Prostate gland (tissue), 2 donors: ENCODE measurements at regions not wholly inside any gene's neighbourhood (a gene's known extent, or its start where the extent isn't known, plus 50 kb on each side); places are given as distances from the start of the nearest gene placed in this dataset.

ENCODE experiments used
- DNase-seq: peaks from one replicate; pipeline ENCODE4 v3.0.0-alpha.2; 2019; ENCODE audit warnings: low spot score
- H3K27ac ChIP-seq, 2 donors: fragments of 200-600 bp; sonication (generic); 2 replicates each; pipeline ENCODE4 v1.5.1; 2017 to 2019
- H3K27me3 ChIP-seq: fragments of 200-600 bp; sonication (generic); replicated peaks from 2 replicates; pipeline ENCODE4 v1.5.1; 2019; ENCODE audit not compliant: insufficient read depth
- H3K36me3 ChIP-seq, 2 donors: fragments of 200-600 bp; sonication (generic); 1 replicate in 1 of 2; 2 replicates in 1 of 2; pipeline versions ENCODE4 v1.5.1 to v1.8.1; 2017 to 2019
- H3K4me1 ChIP-seq: fragments of 200-600 bp; sonication (generic); replicated peaks from 2 replicates; pipeline ENCODE4 v1.5.1; 2019
- H3K4me3 ChIP-seq, 2 donors: fragments of 200-600 bp; sonication (generic); 2 replicates each; pipeline ENCODE4 v1.5.1; 2017 to 2019
- H3K9me3 ChIP-seq: fragments of 200-600 bp; sonication (generic); 2 replicates; pipeline ENCODE4 v1.5.1; 2017
- CTCF ChIP-seq, 4 experiments: fragments of 200-600 bp in 2 of 4; fragments of 450-650 bp in 2 of 4; sonication (generic) in 2 of 4; IDR thresholded peaks; 1 replicate in 3 of 4; 2 replicates in 1 of 4; pipeline ENCODE4 v1.5.1; 2016 to 2019; ENCODE audit warnings: antibody characterized with exemption in 4 of 4, mild to moderate bottlenecking in 2 of 4, moderate library complexity in 2 of 4
- POLR2A ChIP-seq: fragments of 450-650 bp; IDR thresholded peaks from one replicate; pipeline ENCODE4 v1.6.1; 2016; ENCODE audit warnings: antibody characterized with exemption, mild to moderate bottlenecking
- POLR2AphosphoS5 ChIP-seq: sonication (generic); formaldehyde crosslinking; IDR thresholded peaks from one replicate; pipeline ENCODE4 v1.6.1; 2017; ENCODE audit warnings: antibody characterized with exemption
- WGBS: methylation state at CpG from one replicate; pipeline ENCODE4 v1.1.5; 2018; 5-methylcytosine and 5-hydroxymethylcytosine counted together
- intact Hi-C: fragments of 100-400 bp; cut with DNase I; formaldehyde crosslinking; loops from one replicate; pipeline ENCODE4 v1.14.2; 2022

- intact Hi-C loops, result no loop called here
- H3K36me3 ChIP-seq, result no peaks in the 10 kb centered on the region
- DNase-seq, result no peak
- no peaks in the 10 kb centered on the region for H3K27me3 ChIP-seq
- H3K9me3 ChIP-seq, result no peaks in the 10 kb centered on the region
- H3K4me1 ChIP-seq, result no peaks in the 10 kb centered on the region
- H3K27ac ChIP-seq, result no peak overlapping the region
- H3K4me3 ChIP-seq, result no peak overlapping the region
- TF ChIP-seq CTCF (IDR thresholded peaks at IDR 0.05) (no peak), POLR2AphosphoS5 (no peak), POLR2A (no peak)
- 77% methylated on average over 9 of the region's 9 CpGs for WGBS
Measured at GRCh38 chr2:134086594-134087219, 167.2 kb upstream of the MGAT5 start.

GRCh38 chr2:134087371-134087921 lies 166.4 kb upstream of the MGAT5 start:
- intact Hi-C loops, result no loop called here
- no peak for DNase-seq
- Histone ChIP-seq H3K4me1 (no peaks in the 10 kb centered on the region), H3K4me3 (no peak overlapping the region), H3K27me3 (no peaks in the 10 kb centered on the region), H3K27ac (no peak overlapping the region), H3K36me3 (no peaks in the 10 kb centered on the region), H3K9me3 (no peaks in the 10 kb centered on the region)
- 84% methylated on average over 2 of the region's 2 CpGs for WGBS
- TF ChIP-seq POLR2AphosphoS5 (no peak), CTCF (IDR thresholded peaks at IDR 0.05) (no peak), POLR2A (no peak)

GRCh38 chr2:134089454-134089853 lies 164.4 kb upstream of the MGAT5 start:
- no peak overlapping the region for H3K4me3 ChIP-seq
- H3K4me1 ChIP-seq, result no peaks in the 10 kb centered on the region
- H3K27ac ChIP-seq, result no peak overlapping the region
- H3K27me3 ChIP-seq, result no peaks in the 10 kb centered on the region
- intact Hi-C loops, result no loop called here
- no peaks in the 10 kb centered on the region for H3K9me3 ChIP-seq
- no peak for DNase-seq
- H3K36me3 ChIP-seq, result no peaks in the 10 kb centered on the region
- TF ChIP-seq POLR2A, result no peak
- WGBS, result 88% methylated on average over 2 of the region's 2 CpGs

- intact Hi-C loops, result no loop called here
- H3K4me3 ChIP-seq, result no peak overlapping the region
- WGBS, result 63% methylated on average over 4 of the region's 4 CpGs
- no peaks in the 10 kb centered on the region for H3K4me1 ChIP-seq
- H3K27ac ChIP-seq, result no peak overlapping the region
- TF ChIP-seq CTCF (IDR thresholded peaks at IDR 0.05), result no peak
- TF ChIP-seq POLR2AphosphoS5, result no peak
- no peak for TF ChIP-seq POLR2A
- no peaks in the 10 kb centered on the region for H3K27me3 ChIP-seq
- DNase-seq, result no peak
- H3K9me3 ChIP-seq, result no peaks in the 10 kb centered on the region
- H3K36me3 ChIP-seq, result no peaks in the 10 kb centered on the region
Measured at GRCh38 chr2:134097740-134098139, 156.1 kb upstream of the MGAT5 start.

- intact Hi-C loops, result no loop called here
- H3K27me3 ChIP-seq, result no peaks in the 10 kb centered on the region
- 86% methylated on average over 3 of the region's 3 CpGs for WGBS
- no peaks in the 10 kb centered on the region for H3K36me3 ChIP-seq
- DNase-seq, result no peak
- H3K4me3 ChIP-seq, result no peak overlapping the region
- H3K9me3 ChIP-seq, result no peaks in the 10 kb centered on the region
- no peak overlapping the region for H3K27ac ChIP-seq
- TF ChIP-seq CTCF (IDR thresholded peaks at IDR 0.05) (no peak), POLR2AphosphoS5 (no peak), POLR2A (no peak)
- no peaks in the 10 kb centered on the region for H3K4me1 ChIP-seq
Measured at GRCh38 chr2:134098321-134098720, 155.6 kb upstream of the MGAT5 start.
